Fibroblast of upper back skin (primary cell): ENCODE measurements at regions not wholly inside any gene's neighbourhood (a gene's known extent, or its start where the extent isn't known, plus 50 kb on each side); places are given as distances from the start of the nearest gene placed in this dataset.

Experiments used
- DNase-seq: peaks from one replicate; pipeline ENCODE4 v3.0.0-alpha.2; 2013

DNA sequence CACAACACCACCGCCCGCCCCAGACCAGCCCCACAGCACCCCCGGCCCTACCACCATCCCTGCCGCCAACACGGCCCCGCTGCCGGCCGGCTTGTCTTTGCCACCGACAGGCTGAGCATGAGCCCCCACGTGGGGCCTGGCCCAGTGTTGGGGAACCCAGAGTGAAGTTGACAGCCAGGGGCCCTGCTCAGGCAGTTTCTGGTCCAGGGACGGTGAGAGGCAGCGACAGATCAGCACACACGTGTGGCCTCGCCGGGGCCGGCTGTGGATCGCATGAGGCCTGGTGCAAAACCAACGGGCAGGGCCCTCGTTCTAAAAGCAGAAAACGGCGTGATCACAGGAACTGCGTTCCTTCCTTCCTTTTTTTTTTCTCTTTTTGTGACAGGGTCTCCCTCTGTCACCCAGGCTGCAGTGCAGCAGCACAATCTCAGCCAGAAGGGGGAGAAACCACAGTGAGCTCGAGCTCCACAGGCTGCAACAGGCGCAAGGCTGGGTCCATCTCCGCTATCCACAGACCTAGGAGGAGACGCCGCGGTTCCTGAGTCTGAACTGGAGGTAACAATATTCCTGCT lies 50.5 kb upstream of the FBRSL1 start:
- DNase-seq, result no peak

- no peak for DNase-seq
Observed at GRCh38 chr12:132438726-132439125, 51.2 kb upstream of the FBRSL1 start.

GRCh38 chr12:132437943-132438700 lies 51.8 kb upstream of the FBRSL1 start:
- DNase-seq, result peak; percentile 36

DNA sequence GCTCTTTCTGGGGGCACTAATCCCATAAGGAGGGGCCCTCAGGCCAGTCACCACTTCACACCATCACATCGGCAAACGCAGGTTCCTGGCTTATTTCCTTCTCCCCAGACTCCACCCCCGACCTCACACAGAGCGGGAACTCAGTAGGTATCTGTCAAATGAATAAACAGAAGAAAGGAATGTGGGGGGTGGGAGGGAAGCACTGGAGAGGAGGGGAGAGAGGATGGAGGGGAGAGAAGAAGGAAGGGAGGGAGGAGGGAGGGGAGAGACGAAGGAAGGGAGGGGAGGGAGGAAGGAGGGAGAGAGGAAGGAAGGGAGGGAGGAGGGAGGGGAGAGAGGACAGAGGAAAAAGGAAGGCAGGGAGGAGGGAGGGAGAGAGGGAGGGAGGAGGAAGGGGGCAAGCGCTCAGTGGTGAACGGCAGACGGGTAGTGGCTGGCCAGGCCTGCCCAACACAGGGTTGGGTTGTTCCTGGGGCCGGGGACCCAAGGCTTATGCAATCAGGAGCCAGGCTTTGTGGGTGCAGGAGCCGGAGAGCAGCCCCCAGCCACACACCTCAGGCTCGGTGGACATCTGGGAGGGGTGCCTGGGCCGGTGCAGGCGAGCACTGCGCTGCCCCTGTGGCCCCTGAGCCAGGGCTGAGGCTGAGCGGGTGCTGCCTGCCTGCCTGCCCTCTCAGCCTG lies 52.6 kb upstream of the FBRSL1 start:
- DNase-seq, result peak; percentile 58

DNA sequence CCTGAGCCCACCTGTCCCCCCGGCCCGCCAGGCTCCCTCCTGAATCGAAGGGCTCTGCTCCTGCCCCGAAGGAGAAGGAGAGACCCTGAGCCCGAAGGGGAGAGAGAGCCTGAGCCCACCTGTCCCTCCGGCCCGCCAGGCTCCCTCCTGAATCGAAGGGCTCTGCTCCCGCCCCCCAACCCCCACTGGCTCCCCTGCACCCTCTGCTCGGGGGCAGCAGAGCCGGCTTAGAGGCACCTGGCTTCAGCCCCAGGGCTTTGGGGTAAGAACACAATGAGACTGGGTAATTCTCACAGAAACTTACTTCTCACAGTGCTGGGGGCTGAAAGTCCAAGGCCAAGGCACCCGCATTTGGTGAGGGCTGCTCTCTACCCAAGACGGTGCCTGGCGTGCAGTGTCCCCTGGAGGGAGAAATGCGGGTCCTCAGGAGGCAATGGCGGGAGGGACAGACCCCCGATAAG lies 53.1 kb upstream of the FBRSL1 start:
- DNase-seq, result no peak

DNA sequence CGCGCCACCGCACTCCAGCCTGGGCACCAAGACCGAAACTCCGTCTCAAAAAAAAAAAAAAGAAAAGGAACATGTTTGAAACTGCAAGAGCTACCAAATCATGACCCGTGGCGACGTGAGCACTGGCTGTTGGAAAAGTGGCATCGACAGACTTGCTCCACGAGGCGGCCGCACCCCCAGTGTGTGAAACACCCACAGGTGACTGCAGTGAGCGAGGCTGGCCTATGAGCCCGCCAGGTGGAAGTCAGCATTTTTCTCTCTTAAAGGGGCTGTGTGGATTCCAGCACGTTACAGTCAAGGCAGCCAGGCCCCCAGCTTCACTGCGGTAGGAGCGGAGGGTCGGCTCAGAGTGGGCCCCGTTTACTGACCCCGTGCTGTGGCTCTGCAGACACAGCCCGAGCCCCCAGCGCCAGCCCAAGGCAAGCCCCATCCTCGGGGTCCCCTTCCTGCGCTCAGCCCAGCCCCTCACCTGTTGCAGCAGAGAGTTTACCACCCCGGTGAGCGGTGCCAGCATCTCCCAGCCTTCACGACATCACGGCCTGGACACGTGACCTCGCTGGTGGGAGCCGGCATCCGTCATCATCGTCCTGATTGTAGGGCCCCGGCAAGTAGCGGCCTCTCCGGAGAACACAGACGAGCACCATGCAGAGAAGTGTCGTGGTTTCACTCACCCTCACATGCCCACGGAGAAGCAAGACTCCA lies 54.3 kb upstream of the FBRSL1 start:
- no peak for DNase-seq

DNA sequence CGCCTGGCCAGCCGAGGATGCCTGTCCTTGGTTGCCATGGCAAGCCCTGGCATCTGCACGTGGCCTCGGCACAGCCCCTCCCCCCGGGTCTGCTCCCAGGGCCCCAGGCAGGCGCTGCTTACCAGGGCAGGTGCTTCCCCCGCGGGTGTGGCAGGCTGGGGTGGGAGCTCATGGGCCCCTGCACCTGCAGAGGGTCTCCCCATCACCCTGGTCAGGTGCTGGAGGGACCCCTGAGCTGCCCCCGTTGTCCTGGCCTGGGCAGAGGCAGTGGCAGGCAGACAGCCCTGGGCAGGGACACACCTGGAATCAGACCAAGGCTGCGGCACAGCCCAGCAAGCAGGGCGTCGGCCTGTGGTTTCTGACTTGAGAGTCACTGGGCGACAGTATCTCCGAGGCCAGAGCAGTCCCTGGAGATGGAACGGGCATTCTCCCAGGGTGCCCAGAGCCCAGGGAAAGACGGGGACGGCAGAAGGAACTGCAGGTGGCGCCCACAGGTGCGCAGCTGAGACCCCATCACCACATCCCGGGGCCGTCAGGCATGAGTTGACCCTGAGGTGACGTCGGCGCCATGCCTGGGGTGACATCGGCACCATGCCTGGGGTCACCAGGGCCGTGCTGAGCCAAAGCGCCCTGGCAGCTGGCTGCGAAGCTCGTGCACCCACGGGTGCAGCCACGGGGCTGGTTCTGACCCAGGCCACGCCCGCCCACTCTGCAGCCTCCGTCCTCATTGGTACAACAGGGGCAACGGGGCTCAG lies 56.1 kb upstream of the FBRSL1 start:
- no peak for DNase-seq

- peak; percentile 49 for DNase-seq
Observed at GRCh38 chr12:132432721-132433577, 57.0 kb upstream of the FBRSL1 start.

GRCh38 chr12:132432126-132432705 lies 57.7 kb upstream of the FBRSL1 start:
- DNase-seq, result no peak

DNA sequence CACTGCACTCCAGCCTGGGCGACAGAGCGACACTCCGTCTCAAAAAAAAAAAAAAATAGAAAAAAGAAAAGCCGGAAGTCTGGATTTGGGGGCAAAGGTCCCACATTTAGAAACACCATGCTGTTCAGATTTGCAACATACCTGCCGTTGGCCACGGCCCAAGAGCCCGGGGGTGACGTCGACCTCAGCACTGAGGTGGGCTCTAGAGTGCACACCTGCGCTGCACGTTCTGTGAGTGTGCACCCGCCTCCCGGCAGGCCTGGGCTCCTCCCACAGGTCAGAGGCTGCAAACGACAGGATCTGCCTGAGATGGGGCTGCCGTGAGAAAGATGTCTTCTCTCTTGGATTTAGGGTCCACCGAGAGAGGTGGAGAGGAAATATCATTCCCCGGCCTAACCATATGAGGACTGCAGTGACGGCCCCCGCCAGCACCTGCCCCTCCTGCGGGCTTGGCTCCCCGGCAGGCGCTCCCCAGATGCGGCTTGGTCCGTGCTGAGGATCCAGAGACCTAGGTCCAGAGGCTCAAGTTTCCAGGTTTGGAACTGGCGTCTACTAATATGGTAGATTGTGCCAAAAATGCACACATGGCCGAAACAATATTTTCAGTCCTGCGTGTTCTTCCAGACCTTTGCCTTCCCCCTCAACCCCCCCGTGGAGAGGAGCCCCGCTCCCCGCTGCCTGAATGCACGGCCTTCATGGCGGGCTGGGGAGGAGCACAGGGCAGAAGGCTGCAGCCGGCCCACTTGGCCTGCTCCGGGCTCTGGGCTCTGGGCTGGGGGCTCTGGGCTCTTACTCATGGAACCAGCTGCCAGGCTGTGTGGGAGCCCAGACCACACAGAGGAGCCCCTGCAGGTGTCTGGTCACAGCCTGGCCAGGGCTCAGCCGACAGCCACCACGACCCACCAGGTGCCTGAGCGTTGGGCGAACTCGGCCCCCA lies 58.8 kb upstream of the FBRSL1 start:
- DNase-seq, result no peak

- no peak for DNase-seq
Observed at GRCh38 chr12:132429946-132430643, 59.9 kb upstream of the FBRSL1 start.

DNA sequence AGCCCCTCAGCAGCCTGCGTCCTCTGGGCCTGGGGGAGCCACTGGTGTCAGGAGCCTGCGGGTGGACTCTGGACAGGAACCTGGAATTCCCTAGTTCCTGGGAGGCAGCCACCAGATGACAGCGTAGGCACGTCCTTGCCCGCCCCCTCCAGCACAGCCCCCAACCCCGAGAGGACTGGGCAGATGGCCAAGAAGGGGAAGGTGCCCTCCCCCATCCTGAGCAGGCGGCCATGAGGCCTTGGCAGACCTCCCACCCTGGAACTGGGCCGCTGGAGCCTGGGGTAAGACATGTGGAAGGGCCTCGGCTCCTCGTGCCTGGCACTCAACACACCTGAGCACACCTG lies 60.4 kb upstream of the FBRSL1 start:
- no peak for DNase-seq

DNA sequence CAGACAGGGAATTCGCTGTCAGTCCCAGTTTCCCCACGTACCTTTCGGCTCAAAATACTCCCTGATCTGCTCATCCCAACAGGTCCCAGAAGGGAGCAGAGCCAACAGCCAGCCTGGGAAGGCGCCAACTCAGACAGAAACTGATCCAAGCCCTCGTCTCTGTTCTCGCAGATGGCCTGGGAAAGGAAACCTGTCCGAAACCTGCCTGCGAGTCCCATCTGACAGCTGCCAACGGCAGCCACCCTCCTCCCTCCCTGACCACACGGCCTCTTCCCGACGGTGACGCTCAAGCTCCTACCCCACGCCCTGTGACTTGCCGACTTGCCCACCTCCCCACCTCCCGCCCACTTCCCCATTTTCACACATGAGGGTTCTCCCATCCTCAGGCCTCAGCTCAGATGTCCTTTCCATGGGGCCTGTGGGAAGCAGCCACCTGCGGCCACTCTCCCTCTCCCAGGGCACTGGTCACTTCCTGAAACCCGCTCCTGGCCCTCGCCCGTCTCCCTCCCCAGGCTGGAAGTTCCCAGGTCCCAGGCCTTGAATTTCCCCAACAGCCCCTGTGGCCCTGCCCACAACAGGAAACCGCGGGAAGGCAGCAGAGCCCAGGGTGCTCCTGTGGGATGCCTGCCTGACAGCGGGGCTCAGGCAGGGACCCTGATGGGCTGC lies 60.9 kb upstream of the FBRSL1 start:
- no peak for DNase-seq

GRCh38 chr12:132427999-132428935 lies 61.7 kb upstream of the FBRSL1 start:
- DNase-seq, result no peak

GRCh38 chr12:132427174-132427768 lies 62.7 kb upstream of the FBRSL1 start:
- no peak for DNase-seq

DNA sequence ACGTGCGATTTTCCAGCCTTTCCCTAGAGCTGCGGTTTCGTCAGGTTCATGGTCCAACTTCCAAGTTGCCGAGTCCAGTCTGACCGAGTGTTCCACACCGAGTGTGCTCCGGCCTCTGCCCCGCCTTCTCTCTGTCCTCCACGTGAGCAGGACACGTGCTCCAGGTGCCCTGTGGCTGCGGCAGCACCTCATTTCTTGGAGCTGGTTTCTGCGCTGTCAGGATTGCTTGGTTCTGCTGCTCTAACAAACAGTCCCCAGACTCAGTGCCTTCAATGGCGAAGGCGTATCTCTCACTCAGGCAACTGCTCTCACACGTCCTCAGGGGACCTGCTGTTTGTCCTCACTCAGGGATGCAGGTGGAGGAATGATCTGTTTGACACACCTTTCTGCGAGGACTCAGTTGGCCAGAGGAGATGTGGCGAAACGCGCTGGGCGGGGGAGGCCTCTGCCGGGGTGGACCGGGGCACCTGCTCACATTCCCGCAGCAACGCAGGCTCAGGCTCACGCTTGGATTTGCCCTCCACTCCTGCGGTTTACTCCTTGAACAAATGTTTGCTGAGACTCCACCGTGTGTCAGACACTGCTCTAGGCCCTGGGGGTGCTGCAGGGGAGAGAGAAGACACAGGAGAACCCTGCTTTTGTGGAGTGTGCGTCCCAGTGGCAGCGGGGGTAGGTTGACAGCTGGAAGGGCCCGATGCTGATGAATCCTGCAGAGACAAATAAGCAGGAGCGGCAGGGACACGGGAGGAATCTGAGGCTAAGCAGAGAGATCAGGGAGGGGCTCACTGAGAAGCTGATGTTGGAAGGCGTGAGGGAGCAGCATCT lies 63.4 kb upstream of the FBRSL1 start:
- DNase-seq, result no peak

GRCh38 chr12:132424811-132425210 lies 65.1 kb upstream of the FBRSL1 start:
- no peak for DNase-seq
